ENCODE measurements at regions not wholly inside any gene's neighbourhood (a gene's known extent, or its start where the extent isn't known, plus 50 kb on each side); places are given as distances from the start of the nearest gene placed in this dataset.

- Histone ChIP-seq H3K27me3 (replicated peaks; ENCODE audit: insufficient read depth) (no peaks in the 10 kb centered on the region), H3K4me3 (no peak overlapping the region), H3K36me3 (no peaks in the 10 kb centered on the region), H3K4me1 (ENCODE audit: control insufficient read depth in 1 of 2, low read depth in 2 of 2) (no peaks in the 10 kb centered on the region), H3K27ac (no peak overlapping the region), H3K9me3 (no peaks in the 10 kb centered on the region)
- TF ChIP-seq CTCF (IDR thresholded peaks at IDR 0.05) = no peak
- no peak for ATAC-seq (ENCODE audit: insufficient number of reproducible peaks, low FRiP score, low read depth)
- DNase-seq (ENCODE audit: low spot score) = no peak
Measured at GRCh38 chr6:91654793-91655192, 1067.9 kb upstream of the MAP3K7 start.

DNA sequence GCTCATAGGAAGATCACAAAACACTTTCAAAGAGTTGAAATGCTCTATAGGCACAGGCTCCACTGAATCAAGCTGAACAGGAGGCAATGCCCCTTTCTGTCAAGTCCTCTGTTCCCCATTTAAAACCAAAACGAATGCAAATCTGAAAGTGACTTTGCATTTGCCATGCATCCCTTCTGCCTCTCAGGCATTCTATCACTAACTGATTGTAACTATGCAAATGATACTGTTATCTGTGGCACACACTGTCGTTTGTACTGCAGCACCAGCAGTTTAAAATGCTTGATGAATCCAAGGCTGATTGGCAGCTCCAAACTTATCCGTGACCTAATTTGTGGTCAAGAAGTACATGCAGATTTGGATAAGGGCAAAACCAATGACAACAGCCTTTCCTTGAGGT is 1067.5 kb upstream of the MAP3K7 start:
- TF ChIP-seq CTCF (IDR thresholded peaks at IDR 0.05) = no peak
- ATAC-seq (ENCODE audit: insufficient number of reproducible peaks, low FRiP score, low read depth) = no peak
- no peak for DNase-seq (ENCODE audit: low spot score)
- Histone ChIP-seq H3K4me1 (ENCODE audit: control insufficient read depth in 1 of 2, low read depth in 2 of 2) (no peaks in the 10 kb centered on the region), H3K36me3 (no peaks in the 10 kb centered on the region), H3K4me3 (no peak overlapping the region), H3K27me3 (replicated peaks; ENCODE audit: insufficient read depth) (no peaks in the 10 kb centered on the region), H3K27ac (no peak overlapping the region), H3K9me3 (no peaks in the 10 kb centered on the region)

DNA sequence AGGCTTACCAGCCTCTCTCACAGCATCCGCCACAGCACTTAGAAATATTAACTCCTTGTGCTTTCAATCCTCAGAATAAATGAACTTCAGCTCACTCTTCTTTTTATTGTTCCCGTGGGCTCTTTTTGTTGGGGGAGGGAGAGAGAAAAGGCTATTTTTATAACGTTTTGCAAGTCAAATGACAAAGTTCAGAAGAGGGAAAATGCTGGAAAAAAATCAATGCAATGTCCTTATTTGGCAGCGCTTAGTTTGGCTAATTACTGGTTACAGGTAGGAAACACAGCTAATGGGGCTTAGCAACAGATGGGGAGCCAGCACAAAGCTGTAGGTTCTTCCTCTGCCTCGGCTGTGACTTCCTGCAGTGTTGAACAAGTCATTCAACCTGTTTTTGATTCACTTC is 1067.0 kb upstream of the MAP3K7 start:
- no peaks in the 10 kb centered on the region for H3K9me3 ChIP-seq
- no peak overlapping the region for H3K27ac ChIP-seq
- TF ChIP-seq CTCF (IDR thresholded peaks at IDR 0.05) = no peak
- no peaks in the 10 kb centered on the region for H3K4me1 ChIP-seq (ENCODE audit: control insufficient read depth in 1 of 2, low read depth in 2 of 2)
- H3K4me3 ChIP-seq = no peak overlapping the region
- H3K36me3 ChIP-seq = no peaks in the 10 kb centered on the region
- DNase-seq (ENCODE audit: low spot score) (no peak), ATAC-seq (ENCODE audit: insufficient number of reproducible peaks, low FRiP score, low read depth) (no peak)
- H3K27me3 ChIP-seq (replicated peaks; ENCODE audit: insufficient read depth) = no peaks in the 10 kb centered on the region

DNA sequence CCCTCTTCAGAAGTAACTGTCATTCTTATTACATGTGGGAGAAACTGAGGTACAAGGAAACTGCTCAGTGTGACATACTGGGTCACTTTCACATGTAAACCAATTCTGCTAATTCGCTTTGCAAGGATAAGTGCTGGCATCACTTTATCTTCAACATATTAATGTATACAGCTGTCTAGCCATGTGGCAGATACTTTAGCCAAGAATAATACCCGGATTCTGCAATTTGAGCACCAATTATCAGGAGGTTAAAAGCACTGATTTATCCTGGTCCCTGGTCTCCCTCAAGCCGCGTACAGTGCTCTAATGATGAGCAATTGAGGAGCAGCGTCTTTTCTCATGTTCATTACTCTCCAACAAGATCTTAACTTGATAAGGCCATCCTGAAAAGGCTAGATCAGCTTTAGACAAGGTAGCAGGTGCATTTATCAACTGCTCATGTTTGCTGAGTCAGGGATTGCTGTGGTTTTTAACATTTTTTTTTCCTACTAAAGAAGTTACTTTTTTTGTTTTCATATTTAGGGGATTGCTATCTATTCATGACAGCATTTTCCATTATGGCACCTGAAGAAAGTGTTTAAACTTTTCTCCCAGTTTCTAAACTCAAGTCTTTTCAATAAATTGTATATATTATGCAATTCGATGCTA is 1066.3 kb upstream of the MAP3K7 start:
- no peak overlapping the region for H3K27ac ChIP-seq
- DNase-seq (ENCODE audit: low spot score) (no peak), ATAC-seq (ENCODE audit: insufficient number of reproducible peaks, low FRiP score, low read depth) (no peak)
- H3K4me1 ChIP-seq (ENCODE audit: control insufficient read depth in 1 of 2, low read depth in 2 of 2) = no peaks in the 10 kb centered on the region
- H3K36me3 ChIP-seq = no peaks in the 10 kb centered on the region
- TF ChIP-seq CTCF (IDR thresholded peaks at IDR 0.05) = no peak
- no peaks in the 10 kb centered on the region for H3K27me3 ChIP-seq (replicated peaks; ENCODE audit: insufficient read depth)
- H3K9me3 ChIP-seq = no peaks in the 10 kb centered on the region
- no peak overlapping the region for H3K4me3 ChIP-seq

- H3K36me3 ChIP-seq = no peaks in the 10 kb centered on the region
- no peaks in the 10 kb centered on the region for H3K27me3 ChIP-seq (replicated peaks; ENCODE audit: insufficient read depth)
- H3K27ac ChIP-seq = no peak overlapping the region
- H3K4me1 ChIP-seq (ENCODE audit: control insufficient read depth in 1 of 2, low read depth in 2 of 2) = no peaks in the 10 kb centered on the region
- TF ChIP-seq CTCF (IDR thresholded peaks at IDR 0.05) = no peak
- ATAC-seq (ENCODE audit: insufficient number of reproducible peaks, low FRiP score, low read depth) = no peak
- no peak for DNase-seq (ENCODE audit: low spot score)
- no peaks in the 10 kb centered on the region for H3K9me3 ChIP-seq
- H3K4me3 ChIP-seq = no peak overlapping the region
Measured at GRCh38 chr6:91646649-91647048, 1059.8 kb upstream of the MAP3K7 start.

Data from thoracic aorta (tissue), 2 donors.